ENCODE measurements at regions not wholly inside any gene's neighbourhood (a gene's known extent, or its start where the extent isn't known, plus 50 kb on each side); places are given as distances from the start of the nearest gene placed in this dataset.

- TF ChIP-seq CTCF (IDR thresholded peaks at IDR 0.05) (no peak), POLR2A (IDR thresholded peaks at IDR 0.05) (no peak), POLR2AphosphoS5 (IDR thresholded peaks at IDR 0.05) (no peak)
Measured at GRCh38 chr6:25179051-25179778, 100.0 kb upstream of the CARMIL1 start.
